ENCODE measurements at regions not wholly inside any gene's neighbourhood (a gene's known extent, or its start where the extent isn't known, plus 50 kb on each side); places are given as distances from the start of the nearest gene placed in this dataset.

- TF ChIP-seq TARDBP (IDR thresholded peaks at IDR 0.05) (no peak), BHLHE40 (IDR thresholded peaks at IDR 0.05; ENCODE audit: borderline replicate concordance) (no peak), ZNF384 (IDR thresholded peaks at IDR 0.05) (no peak)
These were observed 579.4 kb upstream of the ALCAM start for GRCh38 chr3:104787306-104787705.

Measured in HEK293T (cell line).